Activated CD4-positive, alpha-beta memory T cell treated with anti-CD3 and anti-CD28 coated beads, Interleukin-2, amount 10 ng/mL, durations not matched to agents 7 days and 5 days (primary cell): ENCODE measurements at regions not wholly inside any gene's neighbourhood (a gene's known extent, or its start where the extent isn't known, plus 50 kb on each side); places are given as distances from the start of the nearest gene placed in this dataset.

ENCODE experiments used
- CTCF ChIA-PET: fragments of 350-600 bp; sonication (Branson Sonifier 250); formaldehyde crosslinking; loops from one replicate; lab custom pipeline; 2021; ENCODE audit warnings: antibody characterized with exemption, inconsistent platforms; lab: Charles Lee
- POLR2A ChIA-PET: fragments of 350-600 bp; sonication (Branson Sonifier 250); formaldehyde crosslinking; loops from one replicate; lab custom pipeline; 2021; ENCODE audit warnings: antibody characterized with exemption; lab: Charles Lee
- DNase-seq: peaks from one replicate; pipeline ENCODE4 v3.0.0-alpha.2; 2020
- H3K27ac Mint-ChIP-seq: one replicate; pipeline ENCODE4 v1.8.0; 2021; ENCODE audit warnings: mild to moderate bottlenecking, mixed read lengths
- H3K27me3 Mint-ChIP-seq: one replicate; pipeline ENCODE4 v1.8.0; 2021; ENCODE audit warnings: mixed read lengths
- H3K36me3 Mint-ChIP-seq: one replicate; pipeline ENCODE4 v1.8.0; 2021; ENCODE audit warnings: low read depth, mixed read lengths
- H3K4me1 Mint-ChIP-seq: one replicate; pipeline ENCODE4 v1.8.0; 2021; ENCODE audit warnings: mixed read lengths
- H3K4me3 Mint-ChIP-seq: one replicate; pipeline ENCODE4 v1.8.0; 2021; ENCODE audit warnings: mild to moderate bottlenecking, mixed read lengths
- H3K9me3 Mint-ChIP-seq: one replicate; pipeline ENCODE4 v1.8.0; 2021; ENCODE audit warnings: mixed read lengths

DNA sequence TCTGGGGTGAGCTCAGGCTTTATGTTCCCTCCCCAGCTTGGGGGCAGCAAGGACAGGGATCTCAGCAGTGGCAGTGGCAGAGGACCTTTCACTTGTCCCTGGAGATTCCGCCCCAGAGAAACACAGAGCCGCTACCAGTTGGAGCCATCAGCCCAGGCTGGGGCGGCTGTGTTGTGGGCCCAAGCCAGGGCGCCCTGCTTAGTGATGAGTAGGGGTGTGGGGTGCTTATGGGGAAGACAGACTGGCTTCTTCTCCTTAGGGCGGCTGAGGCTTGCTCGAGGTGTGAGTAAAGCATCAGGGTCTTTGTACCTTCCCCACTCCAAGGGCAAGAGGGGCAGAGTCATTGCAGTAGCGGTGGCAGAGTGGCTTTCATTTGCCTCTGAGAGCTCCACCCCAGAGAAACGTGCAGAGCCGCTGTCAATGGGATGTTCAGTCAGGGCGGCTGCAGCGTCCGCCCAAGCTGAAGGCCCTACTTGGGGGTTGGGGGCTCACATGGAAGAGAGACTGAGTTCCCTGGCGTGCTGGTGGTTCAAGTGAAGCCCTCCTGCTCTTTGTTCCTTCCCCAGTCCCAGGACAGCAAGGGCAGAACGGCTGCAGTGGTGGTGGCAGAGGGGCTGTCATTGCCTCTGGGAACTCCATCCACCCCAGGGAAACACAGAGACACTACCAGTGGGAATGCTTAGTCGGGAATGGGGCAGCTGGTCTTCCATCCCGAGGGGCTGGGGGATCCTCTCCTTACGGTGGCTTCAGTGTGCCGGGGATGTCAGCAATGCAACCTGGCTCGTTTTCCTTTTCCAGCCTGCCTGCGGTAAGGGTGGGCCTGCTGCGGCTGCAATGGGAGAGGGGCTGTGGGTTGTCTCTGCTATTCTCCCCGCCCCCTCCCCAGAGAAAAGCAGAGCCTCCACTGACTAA is 2142.5 kb upstream of the TENM3 start:
- Mint-ChIP-seq H3K4me1 (no peaks in the 10 kb centered on the region), H3K27ac (no peak overlapping the region), H3K36me3 (no peaks in the 10 kb centered on the region), H3K4me3 (no peak overlapping the region), H3K9me3 (peaks cover 9% of the 10 kb centered on the region), H3K27me3 (no peaks in the 10 kb centered on the region)
- POLR2A ChIA-PET = no interaction called here
- no peak for DNase-seq
- CTCF ChIA-PET = no interaction called here

DNA sequence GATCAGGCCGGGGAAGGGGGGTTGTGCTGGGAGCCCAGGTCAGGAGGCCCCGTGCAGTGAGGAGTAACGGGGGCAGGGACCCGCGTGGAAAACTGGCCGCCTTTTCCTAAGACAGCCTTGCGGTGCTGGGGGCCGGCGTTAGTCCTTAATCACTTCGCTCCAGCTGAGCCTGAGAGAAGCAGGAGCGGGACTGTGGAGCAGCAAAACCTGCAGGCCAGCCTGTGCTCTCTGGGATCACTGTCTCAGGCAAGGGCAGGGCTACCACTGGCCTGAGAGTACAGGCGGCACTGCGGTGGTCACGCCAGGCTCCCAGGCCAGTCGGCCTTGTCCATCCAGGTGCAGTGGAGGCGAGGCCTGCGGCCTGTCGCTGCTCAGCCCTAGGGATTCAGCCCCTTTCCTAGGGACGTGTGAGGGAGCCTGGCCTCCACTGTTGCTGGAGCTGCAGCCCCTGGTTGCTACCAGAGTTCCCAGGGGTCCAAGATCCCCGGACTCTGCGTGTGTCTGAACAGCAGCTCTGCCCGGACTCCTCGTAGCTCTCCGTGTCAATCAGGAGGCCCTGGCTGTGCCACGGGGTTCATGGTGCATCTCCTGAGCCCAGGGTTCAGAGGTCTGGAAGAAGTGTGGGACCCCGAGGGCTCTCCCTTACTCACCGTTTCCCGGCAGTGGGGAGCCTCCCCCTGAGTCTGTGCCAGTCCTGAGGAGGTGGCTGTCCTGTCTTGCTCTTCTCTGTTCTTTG is 2141.7 kb upstream of the TENM3 start:
- no peaks in the 10 kb centered on the region for H3K36me3 Mint-ChIP-seq
- no peak overlapping the region for H3K27ac Mint-ChIP-seq
- ChIA-PET POLR2A (no interaction called here), CTCF (no interaction called here)
- H3K27me3 Mint-ChIP-seq = no peaks in the 10 kb centered on the region
- no peak overlapping the region for H3K4me3 Mint-ChIP-seq
- H3K4me1 Mint-ChIP-seq = no peaks in the 10 kb centered on the region
- peaks cover 10% of the 10 kb centered on the region for H3K9me3 Mint-ChIP-seq
- DNase-seq = no peak

DNA sequence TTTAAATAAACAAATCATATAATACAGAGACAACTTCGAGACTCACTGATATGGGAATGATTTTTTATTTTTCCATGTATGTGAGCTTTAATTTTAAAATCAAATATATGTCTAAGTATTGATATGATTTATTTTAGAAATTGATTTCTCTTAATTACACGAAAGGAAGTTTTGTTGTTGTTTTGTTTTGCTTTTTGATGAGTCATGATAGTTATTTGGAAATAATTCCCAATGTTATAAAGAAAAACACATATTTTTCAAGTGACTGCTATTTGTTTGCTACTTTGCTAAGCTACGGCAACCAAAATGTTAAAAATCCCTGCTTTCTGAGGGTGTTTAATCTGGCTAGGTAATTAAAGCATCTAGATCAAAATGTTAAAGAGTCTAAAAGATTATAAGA is 2139.4 kb upstream of the TENM3 start:
- H3K27ac Mint-ChIP-seq = no peak overlapping the region

DNA sequence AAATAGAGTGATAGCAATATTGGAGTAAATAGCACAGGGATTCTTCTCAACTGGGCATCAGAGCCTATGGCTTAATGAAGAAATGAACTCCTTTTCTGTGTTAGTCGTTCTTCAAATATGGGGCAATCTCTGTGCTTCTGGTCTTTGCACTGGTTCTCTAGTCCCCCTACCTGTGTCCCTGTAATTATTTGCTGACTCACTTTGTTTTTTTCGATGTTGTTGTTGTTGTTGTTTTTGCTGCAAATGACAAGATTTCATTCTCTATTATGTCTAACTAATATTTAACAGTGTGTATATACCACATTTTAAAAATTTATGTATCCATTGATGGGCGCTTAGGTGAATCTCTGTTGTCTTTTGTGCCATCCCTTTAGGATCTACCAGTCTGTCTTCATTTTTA is 2137.8 kb upstream of the TENM3 start:
- DNase-seq = no peak
- peaks cover 7% of the 10 kb centered on the region for H3K9me3 Mint-ChIP-seq
- no peaks in the 10 kb centered on the region for H3K36me3 Mint-ChIP-seq
- H3K4me3 Mint-ChIP-seq = no peak overlapping the region
- ChIA-PET CTCF (no interaction called here), POLR2A (no interaction called here)
- H3K4me1 Mint-ChIP-seq = no peaks in the 10 kb centered on the region
- no peaks in the 10 kb centered on the region for H3K27me3 Mint-ChIP-seq
- H3K27ac Mint-ChIP-seq = no peak overlapping the region

More for the DNA sequence above, 2139.4 kb upstream of the TENM3 start:
- no peaks in the 10 kb centered on the region for H3K27me3 Mint-ChIP-seq
- no peaks in the 10 kb centered on the region for H3K36me3 Mint-ChIP-seq
- H3K4me1 Mint-ChIP-seq = no peaks in the 10 kb centered on the region
- DNase-seq = no peak
- CTCF ChIA-PET = no interaction called here
- H3K4me3 Mint-ChIP-seq = no peak overlapping the region
- POLR2A ChIA-PET = no interaction called here
- H3K9me3 Mint-ChIP-seq = peaks cover 12% of the 10 kb centered on the region

DNA sequence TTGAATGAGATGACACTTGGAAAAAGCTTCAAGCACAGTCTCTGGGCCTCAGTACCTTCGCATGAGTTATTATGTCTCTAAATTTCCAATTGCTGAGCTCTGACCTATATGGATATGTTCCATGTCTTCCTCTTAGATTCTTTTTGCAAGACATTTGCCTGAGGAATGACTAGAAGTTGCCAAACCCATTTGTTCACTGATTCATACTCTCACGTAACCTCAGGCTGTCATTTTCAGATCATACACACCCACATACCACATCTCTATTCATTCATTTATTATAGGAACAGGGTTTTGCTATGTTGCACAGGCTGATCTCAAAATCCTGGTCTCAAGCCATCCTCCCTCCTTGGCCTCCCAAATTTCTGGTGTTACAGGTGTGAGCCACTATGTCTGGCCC is 2137.1 kb upstream of the TENM3 start:
- CTCF ChIA-PET = no interaction called here
- no peaks in the 10 kb centered on the region for H3K4me1 Mint-ChIP-seq
- POLR2A ChIA-PET = no interaction called here
- DNase-seq = no peak
- H3K36me3 Mint-ChIP-seq = no peaks in the 10 kb centered on the region
- no peak overlapping the region for H3K27ac Mint-ChIP-seq
- peaks cover 9% of the 10 kb centered on the region for H3K9me3 Mint-ChIP-seq
- H3K27me3 Mint-ChIP-seq = no peaks in the 10 kb centered on the region
- no peak overlapping the region for H3K4me3 Mint-ChIP-seq

DNA sequence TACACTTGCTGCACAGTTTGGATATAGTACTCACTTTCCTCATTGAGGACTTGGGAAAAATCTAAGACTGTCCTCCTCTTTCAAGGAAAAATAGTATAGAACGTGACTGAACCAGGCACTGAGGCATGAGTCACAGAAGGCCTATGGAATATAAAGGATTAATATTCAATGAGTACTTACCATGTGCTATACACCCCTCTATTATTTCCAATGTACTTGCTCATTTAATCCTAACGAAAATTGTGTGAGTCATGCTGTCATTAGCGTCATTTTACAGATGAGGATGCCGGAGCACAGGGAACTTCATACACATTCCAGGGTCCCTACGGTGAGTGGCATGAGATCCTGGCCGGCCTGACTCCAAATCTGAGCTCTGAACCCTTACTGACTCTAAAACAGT is 2136.2 kb upstream of the TENM3 start:
- Mint-ChIP-seq H3K4me3 (no peak overlapping the region), H3K27me3 (no peaks in the 10 kb centered on the region), H3K27ac (no peak overlapping the region), H3K4me1 (no peaks in the 10 kb centered on the region), H3K9me3 (peaks cover 8% of the 10 kb centered on the region), H3K36me3 (no peaks in the 10 kb centered on the region)
- POLR2A ChIA-PET = no interaction called here
- no peak for DNase-seq
- CTCF ChIA-PET = no interaction called here

DNA sequence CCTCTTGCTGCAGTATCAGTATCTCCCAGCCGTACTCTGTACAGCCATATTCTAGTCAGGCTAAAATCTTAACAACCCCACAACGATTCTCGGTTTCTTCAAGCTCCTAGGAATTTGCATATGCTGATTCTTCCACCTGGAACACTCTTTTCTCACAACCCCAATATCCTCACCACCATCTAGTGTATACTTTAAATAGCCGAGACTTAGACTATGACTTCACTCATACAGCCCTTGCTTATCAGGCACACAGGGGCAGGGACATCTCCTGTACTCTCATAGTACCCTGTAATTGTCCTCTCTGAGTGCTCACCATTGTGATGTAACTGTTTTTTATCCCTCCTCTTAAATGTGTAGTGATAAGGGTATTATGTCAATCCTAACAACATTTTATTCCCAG is 2126.4 kb upstream of the TENM3 start:
- no peak for DNase-seq
- Mint-ChIP-seq H3K9me3 (peaks cover 2% of the 10 kb centered on the region), H3K4me1 (no peaks in the 10 kb centered on the region), H3K27ac (no peak overlapping the region), H3K4me3 (no peak overlapping the region), H3K27me3 (no peaks in the 10 kb centered on the region), H3K36me3 (no peaks in the 10 kb centered on the region)
- CTCF ChIA-PET = no interaction called here
- POLR2A ChIA-PET = no interaction called here

DNA sequence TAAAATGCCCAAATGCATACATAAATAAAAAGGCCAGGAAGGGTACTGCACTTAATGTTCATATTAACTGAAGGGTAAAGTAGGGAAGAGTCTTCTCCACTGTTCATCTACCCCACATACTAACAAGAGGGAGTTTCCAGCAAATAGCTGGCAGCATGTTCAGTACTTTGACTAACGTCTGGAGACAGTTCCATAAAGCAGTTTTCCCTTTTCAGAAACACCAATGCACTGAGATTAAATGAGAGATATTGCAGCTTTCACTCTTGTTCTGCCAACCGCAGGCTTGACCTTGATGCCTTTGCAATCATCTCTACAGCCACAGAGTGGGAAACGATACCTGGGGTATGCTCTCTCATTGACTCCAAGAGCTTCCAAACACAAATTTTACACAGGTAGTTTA is 2123.1 kb upstream of the TENM3 start:
- Mint-ChIP-seq H3K4me1 (no peaks in the 10 kb centered on the region), H3K36me3 (no peaks in the 10 kb centered on the region), H3K27me3 (no peaks in the 10 kb centered on the region), H3K9me3 (peaks cover 6% of the 10 kb centered on the region), H3K27ac (no peak overlapping the region), H3K4me3 (no peak overlapping the region)
- DNase-seq = no peak
- CTCF ChIA-PET = no interaction called here
- POLR2A ChIA-PET = no interaction called here

DNA sequence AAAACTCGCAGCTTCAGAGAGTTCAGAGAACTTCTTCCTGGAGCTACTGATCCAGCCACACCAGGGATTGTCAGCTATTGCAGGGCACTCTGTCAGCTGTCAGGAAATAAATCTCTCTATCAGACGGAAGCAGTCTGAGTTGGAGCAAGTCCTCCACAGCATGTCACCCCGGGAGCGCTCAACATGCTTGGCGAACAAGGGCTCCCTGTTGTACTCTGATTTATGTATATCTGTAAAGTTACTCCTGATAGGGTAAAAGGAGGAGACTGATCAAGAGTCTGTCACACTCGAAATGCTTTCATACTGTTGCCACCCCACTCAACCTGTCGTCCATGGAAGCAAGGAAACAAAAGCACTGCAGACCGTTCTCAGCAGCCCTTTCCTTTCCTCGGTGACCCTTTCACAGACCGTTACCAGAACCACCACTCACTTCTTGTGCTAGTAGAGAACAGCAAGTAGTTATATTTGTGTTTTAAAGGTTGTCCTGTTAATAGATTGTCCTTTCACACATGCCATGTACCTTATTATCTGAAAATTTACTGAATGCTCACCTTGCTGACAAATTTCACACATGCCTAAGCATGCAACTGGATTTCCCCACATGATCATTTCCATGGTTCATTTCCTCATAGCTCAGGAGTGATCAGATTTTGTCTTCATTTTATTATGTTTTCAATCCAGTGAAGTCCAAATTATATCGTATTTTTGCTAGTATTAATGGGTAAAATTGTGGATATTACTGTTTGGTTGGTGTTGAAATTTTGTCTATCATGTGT is 2108.9 kb upstream of the TENM3 start:
- DNase-seq = no peak
- Mint-ChIP-seq H3K27me3 (no peaks in the 10 kb centered on the region), H3K4me1 (no peaks in the 10 kb centered on the region), H3K4me3 (no peak overlapping the region), H3K9me3 (no peaks in the 10 kb centered on the region), H3K36me3 (no peaks in the 10 kb centered on the region), H3K27ac (no peak overlapping the region)
- CTCF ChIA-PET = no interaction called here
- POLR2A ChIA-PET = no interaction called here

DNA sequence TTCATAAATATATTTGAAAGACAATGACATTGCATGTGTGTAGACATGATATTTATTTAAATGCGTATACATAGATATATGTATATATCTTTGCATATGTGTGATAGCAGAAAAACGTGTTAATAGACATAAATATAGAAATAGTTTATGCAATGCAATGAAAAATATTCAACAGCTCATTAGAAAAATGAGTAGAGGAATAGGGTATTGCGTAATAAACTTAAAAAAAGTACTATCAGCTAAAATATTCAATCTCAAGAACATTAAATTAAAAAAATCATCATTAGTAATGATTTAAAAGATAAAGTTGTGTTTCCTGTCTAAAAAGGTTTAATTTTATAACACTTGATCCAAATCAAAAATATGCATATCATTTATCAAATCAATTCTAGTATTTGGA is 2101.5 kb upstream of the TENM3 start:
- H3K27ac Mint-ChIP-seq = no peak overlapping the region
- no peaks in the 10 kb centered on the region for H3K36me3 Mint-ChIP-seq
- no peak overlapping the region for H3K4me3 Mint-ChIP-seq
- ChIA-PET POLR2A (no interaction called here), CTCF (no interaction called here)
- DNase-seq = no peak
- no peaks in the 10 kb centered on the region for H3K27me3 Mint-ChIP-seq
- H3K9me3 Mint-ChIP-seq = no peaks in the 10 kb centered on the region
- no peaks in the 10 kb centered on the region for H3K4me1 Mint-ChIP-seq

DNA sequence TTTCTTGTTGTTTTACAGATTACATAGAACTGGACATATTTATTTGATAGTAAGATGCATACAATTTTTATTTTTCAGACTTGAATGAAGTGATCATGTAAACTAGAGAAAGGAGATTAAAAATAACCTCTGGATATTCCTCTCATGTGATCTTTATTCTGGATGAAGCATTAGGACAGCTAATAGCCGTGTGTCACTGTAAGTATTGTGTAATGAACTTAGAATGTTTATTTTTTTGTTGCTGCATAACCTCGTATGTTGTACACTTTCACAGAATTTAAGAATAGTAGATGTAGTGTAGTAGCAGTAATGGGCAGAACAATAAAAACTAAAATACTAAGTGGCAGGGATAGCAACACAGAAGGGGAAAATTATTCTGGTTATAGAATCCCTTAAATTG is 2094.5 kb upstream of the TENM3 start:
- DNase-seq = no peak
- ChIA-PET CTCF (interaction anchor here (0.6 kb wide), 1 partner anchor 516 kb away, joined by 6 read pairs; no protein-coding TSS in a partner anchor), POLR2A (no interaction called here)
- Mint-ChIP-seq H3K4me3 (no peak overlapping the region), H3K36me3 (no peaks in the 10 kb centered on the region), H3K9me3 (no peaks in the 10 kb centered on the region), H3K27ac (no peak overlapping the region), H3K4me1 (no peaks in the 10 kb centered on the region), H3K27me3 (no peaks in the 10 kb centered on the region)

DNA sequence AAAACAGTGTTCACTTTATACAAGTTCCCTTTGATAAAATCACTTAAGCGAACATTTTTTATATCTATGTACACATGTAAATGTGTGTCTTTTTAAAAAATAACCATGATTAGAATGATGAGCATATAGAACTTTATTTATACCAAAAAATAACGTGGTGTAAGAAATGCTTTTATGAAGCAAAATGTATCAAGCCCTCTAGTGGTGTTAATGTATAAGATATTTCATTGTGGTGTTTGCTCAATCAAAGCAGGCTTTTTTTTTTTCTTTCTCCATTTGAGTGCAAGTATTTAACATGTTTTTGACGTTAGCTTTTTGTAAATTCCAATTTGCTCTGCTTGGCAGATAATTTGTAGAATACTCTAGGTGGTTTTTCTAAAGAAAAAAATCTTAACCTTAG is 2092.4 kb upstream of the TENM3 start:
- no peak for DNase-seq
- H3K4me1 Mint-ChIP-seq = no peaks in the 10 kb centered on the region
- ChIA-PET CTCF (no interaction called here), POLR2A (no interaction called here)
- H3K27ac Mint-ChIP-seq = no peak overlapping the region
- no peak overlapping the region for H3K4me3 Mint-ChIP-seq
- H3K36me3 Mint-ChIP-seq = no peaks in the 10 kb centered on the region
- no peaks in the 10 kb centered on the region for H3K27me3 Mint-ChIP-seq
- peaks cover 2% of the 10 kb centered on the region for H3K9me3 Mint-ChIP-seq

DNA sequence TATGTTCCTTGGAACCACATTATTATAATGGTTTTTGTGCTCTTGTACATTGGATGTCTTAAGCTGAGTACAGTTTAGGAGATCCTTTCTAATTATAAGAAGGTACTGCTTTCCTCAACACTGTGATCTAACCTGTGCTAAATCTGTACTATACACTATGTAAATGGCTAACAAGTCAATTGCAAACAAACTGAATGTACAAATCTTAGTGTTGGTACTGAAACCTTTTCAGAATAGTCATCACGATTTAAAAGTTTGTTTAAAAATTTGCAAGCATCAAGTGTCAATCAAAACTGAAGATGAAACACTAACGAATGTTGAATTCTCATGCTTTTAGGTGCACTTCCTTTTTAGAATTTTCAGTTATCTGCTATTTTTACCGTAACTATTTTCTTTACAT is 2090.4 kb upstream of the TENM3 start:
- Mint-ChIP-seq H3K9me3 (peaks cover 2% of the 10 kb centered on the region), H3K27me3 (no peaks in the 10 kb centered on the region), H3K27ac (no peak overlapping the region), H3K4me1 (no peaks in the 10 kb centered on the region), H3K4me3 (no peak overlapping the region), H3K36me3 (no peaks in the 10 kb centered on the region)
- ChIA-PET CTCF (no interaction called here), POLR2A (no interaction called here)
- DNase-seq = no peak
